ENCODE measurements at regions not wholly inside any gene's neighbourhood (a gene's known extent, or its start where the extent isn't known, plus 50 kb on each side); places are given as distances from the start of the nearest gene placed in this dataset.

GRCh38 chr1:57835620-57836019 is 411.8 kb upstream of the DAB1 start:
- in situ Hi-C loops (cut with HindIII; ENCODE audit: low sequenced_read_pairs) = no loop called here

GRCh38 chr1:57833296-57833695 is 409.4 kb upstream of the DAB1 start:
- in situ Hi-C loops (cut with HindIII; ENCODE audit: low sequenced_read_pairs) = no loop called here

- in situ Hi-C loops (cut with HindIII; ENCODE audit: low sequenced_read_pairs) = no loop called here
Observed at GRCh38 chr1:57832612-57833011, 408.8 kb upstream of the DAB1 start.

GRCh38 chr1:57831624-57832023 is 407.8 kb upstream of the DAB1 start:
- in situ Hi-C loops (cut with HindIII; ENCODE audit: low sequenced_read_pairs) = no loop called here

- in situ Hi-C loops (cut with HindIII; ENCODE audit: low sequenced_read_pairs) = no loop called here
Observed at GRCh38 chr1:57826535-57826934, 402.7 kb upstream of the DAB1 start.

DNA sequence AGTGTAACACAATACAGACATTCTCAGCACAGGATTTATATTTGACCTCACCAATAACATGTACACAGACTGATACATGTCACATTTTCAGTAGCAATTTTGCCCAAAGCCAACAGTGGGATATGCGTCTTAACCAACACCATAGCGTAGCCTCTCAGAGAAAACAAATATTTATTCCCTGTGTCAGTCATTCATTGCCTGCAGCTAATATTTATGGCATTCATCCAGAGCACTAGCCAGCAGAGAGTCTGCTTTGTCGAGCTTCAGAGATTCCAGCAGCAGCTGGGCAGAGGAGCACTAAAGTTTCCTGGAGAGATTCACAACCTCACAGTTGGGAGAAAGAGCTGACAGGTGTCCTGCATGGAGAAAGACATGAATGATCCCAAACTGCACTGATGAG is 400.7 kb upstream of the DAB1 start:
- in situ Hi-C loops (cut with HindIII; ENCODE audit: low sequenced_read_pairs) = no loop called here

DNA sequence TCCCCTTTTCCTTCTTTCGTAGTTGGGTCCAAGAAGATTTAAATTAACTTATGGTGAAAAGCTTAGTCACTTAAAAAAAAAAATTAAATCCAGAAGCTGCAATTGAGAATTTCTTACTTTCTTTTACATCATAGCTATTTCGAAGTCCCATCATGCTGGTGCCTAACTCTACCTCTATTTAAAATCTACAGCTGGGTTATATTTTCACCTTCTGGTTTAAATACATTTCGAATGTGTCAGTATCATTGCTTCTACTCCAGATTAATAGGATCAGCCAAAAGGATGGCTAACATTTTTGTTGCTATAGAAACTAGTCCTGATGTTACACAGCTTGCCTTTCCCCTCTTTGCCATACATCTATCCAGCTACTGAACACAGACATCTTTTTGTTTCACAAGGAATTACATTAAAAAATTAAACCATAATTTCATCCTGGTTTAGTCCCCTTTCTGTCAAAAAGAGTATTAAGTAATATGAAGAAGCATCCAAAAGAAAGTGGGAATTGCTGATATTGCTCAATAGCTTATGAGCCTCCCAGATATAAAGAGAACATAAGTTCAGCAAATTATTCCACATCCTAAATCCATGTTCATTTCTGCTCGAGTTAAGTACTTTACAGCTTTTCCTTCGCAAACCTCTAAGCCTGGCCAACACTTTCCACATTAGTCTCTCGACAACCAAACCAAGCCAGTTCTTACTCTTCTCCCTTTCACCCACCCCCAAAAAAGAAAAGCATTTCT is 396.7 kb upstream of the DAB1 start:
- in situ Hi-C loops (cut with HindIII; ENCODE audit: low sequenced_read_pairs) = no loop called here

DNA sequence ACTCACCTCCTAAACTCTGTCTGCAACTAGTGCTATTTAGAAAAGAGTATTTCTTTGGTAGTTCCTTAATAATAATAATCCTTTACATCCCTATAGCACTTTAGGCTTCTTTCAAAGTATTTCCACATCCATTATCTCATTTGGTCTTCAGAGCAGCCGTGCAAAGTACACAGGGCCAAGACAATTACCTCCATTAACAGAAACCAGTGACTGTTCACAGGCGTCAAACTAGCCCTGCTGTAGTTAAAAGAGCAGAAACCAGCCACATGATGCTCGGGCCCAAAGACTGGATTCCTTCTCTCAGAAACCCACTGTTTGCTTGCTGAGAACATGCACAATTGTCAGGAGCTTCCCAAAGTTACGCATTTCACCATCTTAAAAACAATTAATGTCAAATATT is 396.0 kb upstream of the DAB1 start:
- in situ Hi-C loops (cut with HindIII; ENCODE audit: low sequenced_read_pairs) = no loop called here

DNA sequence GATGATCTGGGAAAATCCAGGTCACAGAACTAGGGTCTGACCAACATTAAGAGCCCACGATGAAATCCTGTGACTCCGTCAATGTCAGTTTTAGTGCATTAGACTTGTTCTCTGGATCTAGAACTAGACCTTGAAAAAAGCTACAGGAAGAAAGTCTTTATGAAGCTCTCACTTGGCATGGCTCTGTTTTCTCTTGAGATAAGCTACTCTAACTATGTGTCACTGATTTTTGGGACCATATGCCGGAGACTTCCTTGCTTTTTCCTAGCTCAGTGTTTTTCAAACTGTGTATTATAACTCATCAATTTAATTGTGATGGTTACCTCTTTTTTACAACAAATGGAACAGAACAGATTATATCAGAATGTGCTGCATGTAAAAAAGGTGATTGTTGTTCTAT is 379.7 kb upstream of the DAB1 start:
- in situ Hi-C loops (cut with HindIII; ENCODE audit: low sequenced_read_pairs) = no loop called here

- in situ Hi-C loops (cut with HindIII; ENCODE audit: low sequenced_read_pairs) = no loop called here
Observed at GRCh38 chr1:57800376-57800775, 376.5 kb upstream of the DAB1 start.

GRCh38 chr1:57799490-57800115 is 375.7 kb upstream of the DAB1 start:
- in situ Hi-C loops (cut with HindIII; ENCODE audit: low sequenced_read_pairs) = no loop called here

GRCh38 chr1:57798543-57798942 is 374.7 kb upstream of the DAB1 start:
- in situ Hi-C loops (cut with HindIII; ENCODE audit: low sequenced_read_pairs) = no loop called here

DNA sequence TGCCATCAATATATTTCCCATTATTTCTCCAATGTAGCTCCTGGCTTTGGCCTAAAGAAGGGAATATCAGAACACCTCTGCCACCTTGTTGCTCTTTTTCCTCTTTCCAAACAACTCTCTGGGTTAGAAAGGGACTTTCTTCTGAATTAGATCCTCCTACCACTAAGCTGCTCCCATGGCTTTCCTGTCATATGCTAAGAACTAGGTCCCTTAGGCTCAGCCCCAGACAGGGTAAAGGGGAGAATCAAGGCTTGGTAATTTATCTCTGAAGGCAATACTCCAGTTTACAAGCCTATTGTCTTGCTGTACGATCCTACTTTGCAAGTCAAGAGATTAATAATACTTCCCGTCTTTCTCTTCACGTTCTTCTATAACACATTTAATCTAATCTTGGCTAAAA is 373.2 kb upstream of the DAB1 start:
- in situ Hi-C loops (cut with HindIII; ENCODE audit: low sequenced_read_pairs) = no loop called here

- in situ Hi-C loops (cut with HindIII; ENCODE audit: low sequenced_read_pairs) = no loop called here
Observed at GRCh38 chr1:57796616-57797015, 372.8 kb upstream of the DAB1 start.

GRCh38 chr1:57795886-57796285 is 372.0 kb upstream of the DAB1 start:
- in situ Hi-C loops (cut with HindIII; ENCODE audit: low sequenced_read_pairs) = no loop called here

DNA sequence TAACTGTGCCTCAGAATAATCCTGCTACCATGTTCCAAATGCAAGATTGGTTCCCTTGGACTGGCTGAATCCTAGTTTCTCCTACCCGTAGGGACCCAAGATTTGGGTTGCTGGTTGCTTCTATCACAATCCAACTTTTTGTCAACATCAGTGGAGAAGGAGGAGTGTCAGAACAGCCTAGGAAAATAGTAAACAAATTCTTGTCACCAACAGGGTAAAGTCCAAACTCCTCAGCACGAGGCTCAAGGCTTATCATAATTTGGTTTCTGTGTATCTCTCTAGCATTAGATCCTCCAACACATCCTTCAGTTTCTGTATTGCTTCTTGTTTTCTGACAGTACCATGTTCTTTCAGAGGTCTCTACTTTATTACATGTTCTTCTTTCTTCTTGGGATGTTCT is 370.2 kb upstream of the DAB1 start:
- in situ Hi-C loops (cut with HindIII; ENCODE audit: low sequenced_read_pairs) = no loop called here

- in situ Hi-C loops (cut with HindIII; ENCODE audit: low sequenced_read_pairs) = no loop called here
Observed at GRCh38 chr1:57791497-57791896, 367.6 kb upstream of the DAB1 start.

GRCh38 chr1:57789936-57790335 is 366.1 kb upstream of the DAB1 start:
- in situ Hi-C loops (cut with HindIII; ENCODE audit: low sequenced_read_pairs) = no loop called here

DNA sequence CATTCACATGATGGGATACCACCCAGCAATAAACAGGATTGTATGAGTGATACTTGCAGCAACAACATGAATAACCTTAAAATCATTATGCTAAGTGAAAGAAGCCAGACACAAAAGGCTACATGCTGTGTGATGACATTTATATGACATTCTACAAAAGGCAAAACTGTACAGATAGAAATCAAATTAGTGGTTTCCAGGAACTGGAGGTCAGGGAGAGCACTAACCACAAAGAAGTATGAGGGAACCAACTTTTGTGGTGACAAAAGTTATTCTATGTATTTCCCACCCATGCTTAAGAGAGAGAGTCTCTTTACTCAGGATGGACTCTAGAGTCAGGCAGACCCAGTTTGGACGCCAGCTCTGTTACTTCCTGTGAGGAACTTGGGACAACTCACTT is 364.5 kb upstream of the DAB1 start:
- in situ Hi-C loops (cut with HindIII; ENCODE audit: low sequenced_read_pairs) = no loop called here

- in situ Hi-C loops (cut with HindIII; ENCODE audit: low sequenced_read_pairs) = no loop called here
Observed at GRCh38 chr1:57784356-57784755, 360.5 kb upstream of the DAB1 start.

DNA sequence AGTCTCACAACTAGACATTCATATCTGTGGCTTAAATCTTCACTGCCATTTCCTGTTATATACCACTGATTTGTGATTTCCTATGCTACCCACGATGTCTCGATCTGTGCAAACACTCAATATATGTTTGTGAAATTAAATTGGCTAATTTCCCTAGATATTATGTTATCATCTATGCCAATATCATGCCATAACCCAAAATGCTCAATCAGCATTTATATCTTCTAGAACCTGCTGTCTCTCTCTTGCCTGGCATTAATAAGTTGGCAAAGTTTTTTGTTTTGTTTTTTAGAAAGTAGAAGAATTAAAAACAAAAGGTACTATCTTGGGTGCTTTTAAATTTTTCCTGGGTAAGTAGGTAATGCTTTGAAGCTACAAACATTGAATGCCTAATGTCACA is 358.5 kb upstream of the DAB1 start:
- in situ Hi-C loops (cut with HindIII; ENCODE audit: low sequenced_read_pairs) = no loop called here

DNA sequence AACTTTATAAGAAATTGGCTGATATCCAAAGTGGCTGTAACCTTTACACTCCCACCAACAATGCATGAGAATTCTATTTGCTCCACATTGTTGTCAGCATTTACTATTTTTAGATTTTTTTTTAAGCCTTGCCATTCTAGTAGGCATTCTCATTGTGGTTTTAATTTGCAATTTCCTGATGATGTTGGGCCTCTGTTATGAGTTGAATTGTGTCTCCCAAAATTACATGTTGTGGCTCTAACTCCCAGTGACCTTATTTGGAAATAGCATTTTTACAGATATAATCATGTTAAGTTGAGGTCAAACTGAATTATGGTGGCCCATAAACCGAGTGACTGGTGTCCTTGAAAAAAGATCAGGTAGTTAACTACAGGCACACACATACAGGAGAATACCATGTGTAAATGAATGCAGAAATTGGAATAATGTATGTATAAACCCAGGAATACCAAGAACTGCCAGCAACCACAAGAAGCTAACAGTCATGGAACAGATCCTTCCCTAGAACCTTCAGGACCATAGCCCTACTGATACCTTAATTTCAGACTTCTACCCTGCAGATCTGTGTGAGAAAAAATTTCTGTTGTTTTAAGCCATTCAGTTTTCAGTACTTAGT is 348.8 kb upstream of the DAB1 start:
- in situ Hi-C loops (cut with HindIII; ENCODE audit: low sequenced_read_pairs) = no loop called here
